Activated CD4-positive, alpha-beta T cell treated with anti-CD3 and anti-CD28 coated beads, Interleukin-2, amount 50 U/mL, for 16 hours (primary cell): ENCODE measurements at regions not wholly inside any gene's neighbourhood (a gene's known extent, or its start where the extent isn't known, plus 50 kb on each side); places are given as distances from the start of the nearest gene placed in this dataset.
A peak's percentile ranks its signal among the peaks of the same experiment; 100 is the strongest.

Experiments used
- DNase-seq: peaks from one replicate; pipeline ENCODE4 v3.0.0-alpha.2; 2020

DNA sequence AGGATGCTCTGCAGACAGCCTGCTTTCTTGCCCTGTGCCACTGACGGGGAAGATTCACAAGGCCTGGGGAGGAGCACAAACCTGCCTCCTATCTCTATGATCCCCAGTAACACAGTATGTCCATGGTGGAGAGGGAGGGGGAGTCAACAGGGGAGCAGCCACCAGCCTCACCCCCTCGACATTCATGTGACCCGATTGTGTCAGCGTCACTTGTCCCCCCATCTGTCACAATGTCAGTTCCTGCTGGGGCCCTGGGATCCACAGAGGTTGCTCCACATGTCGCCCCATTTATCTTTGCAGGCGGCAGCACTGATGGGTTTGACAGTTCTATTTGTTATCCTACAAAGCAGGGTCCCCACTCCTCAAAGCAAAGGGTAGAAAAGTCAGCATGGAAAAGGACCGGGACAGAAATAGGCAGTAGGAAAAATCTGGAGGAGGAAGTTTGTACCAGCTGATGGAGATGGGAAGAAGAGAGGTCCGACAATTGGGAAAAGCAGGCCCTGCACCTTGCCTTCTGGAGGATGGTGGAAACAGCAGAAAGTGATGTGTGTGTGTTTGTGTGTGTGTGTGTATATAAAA, 130.9 kb downstream of the SEC16B start:
- DNase-seq: no peak

DNA sequence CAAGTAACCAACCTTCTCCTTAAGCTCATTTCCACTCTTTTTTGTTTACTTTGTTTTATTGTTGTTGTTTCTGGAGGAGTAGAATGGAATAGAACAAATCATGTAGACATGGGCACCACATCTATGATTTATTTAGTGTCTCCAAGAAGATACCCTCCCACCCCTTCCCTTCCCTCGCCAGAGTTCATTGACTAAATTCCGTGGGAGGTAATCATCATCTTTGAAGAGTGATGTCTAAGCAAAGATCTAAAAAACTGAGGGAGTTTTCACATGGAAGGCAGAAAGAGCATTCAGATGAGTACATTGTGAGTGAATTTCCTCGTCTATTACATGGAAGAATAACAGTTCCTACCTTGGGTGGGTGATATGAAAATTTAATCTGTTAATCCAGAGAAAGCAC, 136.2 kb downstream of the SEC16B start:
- DNase-seq: no peak

DNA sequence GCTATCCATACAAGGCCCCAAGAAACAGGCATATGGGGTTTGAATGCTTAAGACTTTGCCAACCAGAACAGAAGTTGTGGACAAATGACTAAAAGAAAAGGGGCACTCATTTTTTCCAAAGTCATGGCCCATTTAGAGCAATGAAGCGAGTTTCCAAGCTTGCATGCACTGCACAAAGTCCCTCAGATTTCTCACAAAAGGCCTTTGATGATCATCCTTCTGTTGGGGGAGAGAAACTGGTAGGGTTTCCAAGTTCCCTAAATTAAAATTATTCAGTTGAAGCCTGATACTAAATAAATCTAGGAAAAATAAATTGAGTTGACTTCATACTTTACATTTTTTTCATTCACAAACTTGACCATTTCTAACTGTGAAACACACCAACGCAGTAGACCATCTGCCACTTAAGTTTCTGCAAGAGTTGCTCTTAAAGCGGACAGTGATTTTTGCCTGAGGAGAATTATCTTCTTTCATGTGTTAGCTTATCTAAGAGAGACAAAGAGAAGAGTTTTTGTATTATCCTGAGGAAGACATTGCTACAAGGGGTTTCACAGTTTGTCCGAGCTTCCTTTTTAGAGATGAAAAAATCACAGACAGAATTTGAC, 139.2 kb downstream of the SEC16B start:
- no peak for DNase-seq

DNA sequence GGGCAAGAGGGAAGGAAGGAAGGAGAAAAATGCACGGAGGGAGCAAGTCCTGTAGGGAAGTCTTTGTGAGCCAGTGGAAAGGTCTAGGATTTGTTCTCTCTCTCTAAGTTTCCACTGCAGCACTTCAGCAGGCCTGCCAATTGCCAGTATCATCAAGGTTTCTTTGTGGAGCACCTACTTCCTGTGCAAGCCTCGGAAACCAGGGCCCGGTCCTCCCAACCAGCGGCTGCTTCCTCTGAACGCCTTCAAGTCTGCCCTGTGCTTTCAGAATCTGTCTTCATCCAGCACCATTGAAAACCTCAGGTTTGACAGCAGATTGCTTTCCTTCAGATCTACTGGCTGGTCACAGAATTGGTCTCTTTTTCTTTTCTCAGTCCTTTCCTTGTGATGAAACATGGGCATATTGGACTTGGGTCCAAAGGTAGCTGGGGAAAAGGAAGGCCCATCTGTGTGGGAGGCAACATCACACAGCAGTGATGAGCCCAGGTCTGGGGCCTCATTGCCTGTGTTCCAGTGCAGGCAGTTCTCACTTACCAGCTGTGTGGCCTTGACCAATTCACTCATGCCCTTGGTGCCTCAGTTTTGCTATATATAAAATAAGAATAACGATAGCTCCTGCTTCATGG, 144.5 kb downstream of the SEC16B start:
- no peak for DNase-seq

DNA sequence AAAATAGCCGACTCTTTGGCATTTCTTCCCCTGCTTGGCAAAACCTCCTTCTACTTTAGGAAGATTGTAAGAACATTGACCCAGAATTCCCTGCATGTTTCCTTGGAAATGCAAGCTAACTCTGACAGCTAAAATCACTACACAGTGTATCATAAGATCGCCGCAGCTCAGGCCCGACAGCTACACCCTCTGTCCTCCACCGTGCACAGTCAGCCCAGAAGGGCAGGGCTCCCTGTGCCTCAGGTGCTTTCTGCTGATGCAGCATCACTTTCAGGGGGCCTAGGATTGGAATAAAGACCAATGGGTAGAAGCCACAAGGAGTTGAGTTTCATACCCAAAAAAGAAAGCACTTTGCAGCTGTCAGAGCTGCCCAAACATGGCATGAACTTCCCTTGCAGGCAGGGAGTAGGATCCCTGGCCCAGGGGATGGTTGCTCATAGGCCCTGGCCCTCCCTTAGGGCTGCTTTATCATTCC, 145.3 kb downstream of the SEC16B start:
- no peak for DNase-seq

DNA sequence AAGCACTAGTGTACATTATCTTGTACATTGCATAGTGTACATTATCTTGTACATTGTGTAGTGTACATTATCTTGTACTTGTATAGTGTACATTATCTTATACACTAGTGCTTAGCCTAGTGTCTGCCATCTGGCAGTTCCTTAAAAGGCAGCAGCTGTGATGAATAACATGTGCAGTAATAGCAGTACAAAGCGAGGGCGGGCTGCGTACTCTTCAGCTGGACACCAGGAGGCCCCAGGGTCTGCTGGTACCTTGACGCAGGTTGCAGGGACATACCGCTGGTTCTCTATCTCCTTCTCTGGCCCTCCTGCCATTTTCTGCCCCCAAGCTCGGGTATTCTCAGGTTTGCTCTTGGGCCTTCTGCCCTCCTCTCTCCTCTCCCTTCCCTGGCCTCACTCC, 149.6 kb downstream of the SEC16B start:
- DNase-seq: no peak

DNA sequence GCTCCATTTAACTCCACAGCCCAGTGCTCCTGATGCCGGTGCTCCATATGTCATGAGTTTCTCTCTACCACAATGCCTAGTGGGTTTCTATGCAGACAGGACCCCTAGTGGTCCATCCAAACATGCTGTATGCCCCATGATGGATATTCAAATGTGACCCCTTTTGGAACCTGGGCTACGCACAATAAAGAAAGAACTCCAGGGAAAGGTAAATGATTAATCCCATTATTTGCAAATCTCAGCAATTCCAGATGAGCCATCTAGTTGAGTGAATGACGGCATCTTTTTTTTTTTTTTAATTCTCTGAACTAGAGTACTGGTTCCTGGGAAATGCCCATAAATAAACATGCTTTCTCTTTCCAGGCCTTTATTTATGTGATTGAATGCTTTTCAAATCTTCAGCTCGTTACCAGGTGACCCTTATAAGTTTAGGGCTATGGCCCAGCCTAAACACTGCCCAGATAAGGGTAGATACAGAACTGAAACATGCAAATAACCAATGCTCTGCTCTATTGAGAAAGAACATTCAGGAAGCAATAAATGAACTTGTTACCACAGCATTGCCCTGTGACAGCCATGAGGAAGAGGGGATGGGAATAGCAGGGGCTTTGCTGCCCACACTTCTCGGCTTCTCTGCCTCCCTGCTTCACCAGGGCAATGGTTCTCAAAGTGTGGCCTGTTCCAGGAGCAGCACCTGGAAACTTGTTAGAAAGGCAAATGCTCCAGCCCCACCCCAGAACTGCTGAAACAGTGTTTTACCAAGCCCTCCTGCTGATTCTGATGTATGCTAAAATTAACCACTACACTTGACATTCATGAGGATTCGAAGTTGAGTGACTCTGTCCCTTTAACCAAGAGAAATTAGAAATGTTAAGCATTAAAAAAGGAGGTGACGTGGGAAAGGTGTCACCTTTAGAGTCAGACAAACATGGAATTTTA, 151.7 kb downstream of the SEC16B start:
- DNase-seq: no peak

DNA sequence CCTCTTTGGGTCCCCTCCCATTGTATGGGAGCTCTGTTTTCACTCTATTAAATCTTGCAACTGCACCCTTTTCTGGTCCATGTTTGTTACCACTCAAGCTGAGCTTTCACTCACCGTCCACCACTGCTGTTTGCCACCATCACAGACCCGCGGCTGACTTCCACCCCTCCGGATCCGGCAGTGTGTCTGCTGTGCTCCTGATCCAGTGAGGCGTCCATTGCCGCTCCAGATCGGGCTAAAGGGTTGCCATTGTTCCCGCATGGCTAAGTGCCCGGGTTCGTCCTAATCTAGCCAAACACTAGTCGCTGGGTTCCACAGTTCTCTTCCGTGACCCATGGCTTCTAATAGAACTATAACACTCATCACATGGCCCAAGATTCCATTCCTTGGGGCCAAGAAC, 157.2 kb downstream of the SEC16B start:
- no peak for DNase-seq

DNA sequence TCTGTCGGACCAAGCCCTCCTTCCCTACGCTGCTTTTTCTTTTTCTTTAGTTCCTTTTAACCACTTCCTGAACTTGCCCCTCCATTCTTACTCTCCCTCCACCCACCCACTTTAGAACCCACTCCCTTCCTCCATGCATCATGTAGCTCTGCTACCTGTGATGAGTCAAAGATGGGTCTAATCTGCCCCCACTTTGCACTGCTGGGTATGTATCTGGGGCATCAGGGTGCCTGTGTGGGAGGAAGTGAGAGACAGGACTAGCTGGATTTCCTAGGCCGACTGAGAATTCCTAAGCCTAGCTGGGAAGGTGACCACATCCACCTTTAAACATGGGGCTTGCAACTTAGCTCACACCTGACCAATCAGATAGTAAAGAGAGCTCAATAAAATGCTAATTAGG, 157.7 kb downstream of the SEC16B start:
- DNase-seq: no peak

DNA sequence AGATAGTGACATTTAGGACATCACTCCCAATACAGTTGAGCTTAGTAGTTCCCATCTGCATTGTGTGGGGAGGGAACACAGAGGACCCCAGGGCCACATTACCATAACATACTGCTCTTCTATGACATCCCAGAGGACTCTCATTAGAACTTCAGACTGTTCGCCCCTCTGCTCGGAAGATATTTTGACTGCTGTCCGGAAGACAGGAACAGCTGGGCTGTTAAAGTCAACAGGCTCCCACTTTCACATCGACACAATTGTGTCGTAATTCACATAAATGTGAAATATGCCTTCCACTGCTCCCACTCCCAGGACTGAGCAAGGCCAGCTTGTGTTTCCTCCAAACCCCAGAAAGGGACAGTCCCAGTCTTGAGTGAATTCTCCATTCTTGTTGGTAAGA, 158.4 kb downstream of the SEC16B start:
- DNase-seq: no peak

DNA sequence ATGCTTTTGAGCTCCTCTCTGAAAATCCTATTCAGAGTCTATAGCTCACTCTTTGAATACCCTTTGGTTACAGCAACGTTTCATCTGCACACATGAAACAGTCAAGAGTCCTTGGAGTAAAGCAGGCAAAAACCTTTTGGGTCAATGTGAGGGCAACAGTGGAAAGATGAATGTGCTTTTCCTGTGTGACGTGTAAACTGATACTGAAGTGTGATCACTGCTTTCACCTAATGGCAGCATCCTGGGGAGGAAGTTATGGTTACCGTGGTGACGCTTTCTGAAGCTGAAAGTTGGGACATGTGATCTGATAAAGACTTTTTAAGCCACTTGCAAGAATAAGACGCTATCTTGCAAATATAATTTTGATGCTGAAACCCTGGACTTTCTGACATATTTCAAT, 160.0 kb downstream of the SEC16B start:
- peak; percentile 8 for DNase-seq

DNA sequence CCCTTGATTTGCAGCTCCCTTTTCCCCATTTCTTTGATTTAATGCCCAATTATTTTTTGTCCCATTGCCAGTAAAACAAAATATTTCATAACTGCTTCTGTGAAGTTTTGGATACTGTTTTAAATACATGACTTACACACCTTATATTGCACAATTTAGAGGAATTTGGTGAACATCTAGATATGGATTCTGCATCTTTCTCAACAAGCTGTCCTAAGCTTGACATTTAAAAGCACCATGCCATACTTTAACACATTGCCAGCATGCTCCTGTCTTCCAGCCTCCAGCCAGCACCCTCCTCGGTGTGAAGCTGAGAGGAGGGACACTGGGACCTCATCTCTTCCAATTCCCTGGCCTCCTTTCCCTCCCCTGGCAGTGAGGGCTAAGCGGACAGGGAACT, 167.6 kb downstream of the SEC16B start:
- DNase-seq: no peak

DNA sequence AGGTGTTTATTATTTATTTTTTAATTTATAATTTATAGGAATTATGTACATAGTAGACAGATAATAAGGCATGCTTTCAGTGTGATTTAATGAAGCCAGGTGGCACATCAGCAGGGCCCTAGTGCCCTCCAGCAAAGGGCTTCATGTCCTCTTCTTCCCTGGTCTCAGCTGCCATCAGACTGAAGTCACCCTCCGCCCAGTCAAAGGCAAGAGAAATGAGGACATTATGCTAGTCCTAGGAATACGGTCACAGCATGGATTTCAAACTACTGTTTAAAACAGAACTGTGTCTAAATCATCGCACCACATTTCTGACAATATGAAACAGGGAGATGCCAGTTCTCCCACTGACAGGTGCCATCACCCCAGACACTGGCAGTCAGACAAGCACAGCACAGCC, 168.1 kb downstream of the SEC16B start:
- DNase-seq: no peak

DNA sequence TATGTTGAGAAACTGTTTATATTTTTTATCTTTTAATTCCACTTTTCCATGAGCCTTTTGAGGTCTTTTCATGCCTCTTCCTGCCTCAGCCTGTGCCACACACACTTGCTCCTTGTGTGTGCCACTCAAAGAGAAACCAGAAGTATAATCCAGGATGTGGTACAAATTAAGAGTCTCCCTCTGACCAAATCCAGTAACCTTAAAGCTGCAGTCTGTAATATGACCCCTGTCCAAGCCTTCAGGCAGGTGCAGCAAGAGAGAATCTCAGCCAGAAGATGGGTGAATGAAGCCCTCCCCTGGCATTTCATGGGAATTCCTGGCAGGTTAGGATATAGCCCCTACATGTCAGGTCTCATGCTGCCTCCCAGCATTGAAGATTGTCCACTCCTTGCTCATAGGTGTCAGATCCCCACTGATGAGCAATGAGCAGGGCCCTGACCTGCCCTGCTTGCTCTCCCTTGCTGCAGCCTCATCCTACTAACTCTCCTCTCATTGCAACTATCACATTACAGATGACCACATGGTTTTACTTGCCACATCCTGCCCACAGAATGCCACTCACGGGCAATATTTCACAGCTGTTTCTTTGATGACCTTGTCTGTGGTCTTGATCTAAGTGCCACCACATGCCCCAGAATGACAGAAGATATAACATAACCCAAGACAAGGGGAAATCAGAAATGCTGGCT, 169.3 kb downstream of the SEC16B start:
- no peak for DNase-seq

DNA sequence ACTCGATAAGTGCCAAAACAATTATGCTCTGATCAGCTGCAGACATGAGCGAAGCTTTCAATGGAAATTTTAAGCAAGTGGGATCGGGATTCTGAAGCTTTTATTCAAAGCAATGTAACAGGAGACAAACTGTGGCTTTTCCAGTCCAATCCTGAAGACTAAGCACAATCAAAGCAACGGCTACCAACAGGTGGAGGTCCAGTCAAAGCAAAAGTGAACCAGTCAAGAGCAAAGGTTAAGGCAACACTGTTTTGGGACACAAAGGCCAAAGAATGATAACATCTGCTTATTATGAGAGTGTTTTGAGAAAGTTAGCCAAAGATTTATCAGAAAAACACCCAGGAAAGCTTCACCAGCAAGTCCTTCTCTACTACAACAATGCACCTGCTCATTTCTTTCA, 170.1 kb downstream of the SEC16B start:
- no peak for DNase-seq

DNA sequence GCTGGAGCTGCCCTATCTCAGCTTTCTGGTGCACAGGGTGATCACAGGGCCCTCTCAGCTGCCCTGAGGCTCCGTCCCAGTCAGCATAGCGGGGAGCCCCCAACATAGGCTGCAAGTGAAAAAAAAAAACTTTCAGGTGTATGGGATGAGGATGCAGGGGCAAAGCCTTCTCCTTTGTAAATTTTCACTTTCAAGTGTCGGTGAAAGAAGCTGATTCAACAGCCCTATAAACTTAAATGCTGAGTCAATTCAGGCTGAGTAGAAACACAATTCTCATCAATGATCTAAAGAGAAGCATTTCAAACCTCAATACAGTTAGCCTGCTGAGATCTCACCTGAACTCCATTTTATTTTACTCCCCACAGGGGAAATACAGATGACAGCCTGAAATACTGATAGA, 171.2 kb downstream of the SEC16B start:
- no peak for DNase-seq

DNA sequence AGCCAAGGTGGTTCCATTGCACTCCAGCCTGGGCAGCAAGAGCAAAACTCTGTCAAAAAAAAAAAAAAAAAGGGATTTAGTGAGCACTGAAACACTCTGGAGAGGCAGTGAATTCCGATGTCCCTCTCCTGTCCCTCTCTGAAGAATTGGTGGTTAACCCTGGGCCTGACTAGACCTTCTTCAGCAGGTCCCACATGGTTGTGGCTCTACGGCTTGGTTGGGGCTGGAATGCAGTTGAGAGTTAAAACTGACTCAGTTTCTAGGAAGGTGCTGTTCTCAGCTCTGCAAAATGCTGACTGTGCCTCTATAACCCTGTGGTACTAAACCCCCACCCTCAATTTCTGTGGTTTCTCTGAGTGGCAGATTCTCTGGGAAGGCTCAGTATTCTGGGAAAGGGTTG, 173.3 kb downstream of the SEC16B start:
- DNase-seq: no peak

DNA sequence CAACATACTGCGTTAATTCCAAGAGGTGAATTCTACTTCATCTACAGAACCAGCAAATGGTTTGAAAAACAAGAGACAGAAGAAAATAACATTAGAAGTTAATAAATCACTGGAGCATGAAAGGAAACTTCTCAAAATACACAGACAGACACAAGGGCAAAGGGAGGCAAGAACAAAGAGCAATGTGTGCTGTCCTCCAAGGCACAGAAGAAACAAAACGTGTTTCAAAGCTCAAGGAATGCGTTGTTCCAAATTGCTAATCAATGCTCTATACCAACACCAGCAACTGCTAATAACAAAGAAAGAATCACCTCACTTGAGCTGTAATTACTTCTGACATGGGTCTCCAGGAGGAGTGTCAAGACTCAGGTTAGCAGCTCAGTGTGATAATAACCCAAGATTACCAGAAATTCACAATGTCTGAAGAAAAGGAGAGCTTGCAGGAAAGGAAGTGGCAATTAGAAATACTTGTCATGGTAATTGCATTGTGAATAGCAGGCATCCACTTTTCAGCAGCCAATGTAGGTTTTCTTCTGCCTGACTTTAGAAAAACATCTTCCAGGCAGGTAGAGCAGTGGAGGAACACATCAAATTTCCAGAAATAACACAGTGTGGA, 175.4 kb downstream of the SEC16B start:
- no peak for DNase-seq

DNA sequence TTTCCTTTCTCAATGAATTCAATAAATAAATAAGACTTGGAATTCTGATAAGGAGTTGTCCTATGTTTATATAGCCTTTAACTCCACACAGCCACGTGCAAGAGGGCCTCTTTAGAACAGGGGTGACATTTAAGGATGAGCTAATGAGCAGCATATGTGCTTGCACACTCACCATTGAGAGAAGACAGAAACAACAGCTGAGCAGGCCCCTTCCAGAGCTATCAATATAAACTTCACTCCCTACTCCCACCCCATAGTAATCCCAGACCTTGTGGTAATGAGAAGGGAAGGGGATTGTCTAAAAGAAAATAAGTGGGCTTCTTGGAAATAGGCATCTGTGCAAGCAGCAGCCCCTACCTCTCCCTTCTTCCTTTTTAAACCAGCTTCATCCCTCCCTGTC, 176.0 kb downstream of the SEC16B start:
- DNase-seq: no peak

DNA sequence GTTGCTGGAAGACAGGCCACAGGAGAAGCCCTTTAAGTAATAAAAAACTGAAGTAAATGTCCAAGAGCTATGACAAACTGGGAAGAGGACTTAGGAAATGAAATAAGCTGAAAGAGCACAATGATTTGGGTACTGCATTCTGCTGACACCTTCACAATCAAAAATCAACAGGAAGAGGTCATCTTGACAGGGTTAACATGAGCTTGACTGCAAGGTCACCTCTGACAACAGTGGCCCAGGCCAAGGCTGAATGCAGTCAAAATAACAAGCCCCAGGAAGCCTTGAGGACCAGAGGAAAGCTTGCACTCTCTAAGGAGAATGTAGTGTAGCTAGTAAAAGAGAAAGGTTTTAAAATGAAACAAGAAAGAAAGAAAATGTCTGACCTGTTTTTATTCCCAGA, 179.3 kb downstream of the SEC16B start:
- no peak for DNase-seq

DNA sequence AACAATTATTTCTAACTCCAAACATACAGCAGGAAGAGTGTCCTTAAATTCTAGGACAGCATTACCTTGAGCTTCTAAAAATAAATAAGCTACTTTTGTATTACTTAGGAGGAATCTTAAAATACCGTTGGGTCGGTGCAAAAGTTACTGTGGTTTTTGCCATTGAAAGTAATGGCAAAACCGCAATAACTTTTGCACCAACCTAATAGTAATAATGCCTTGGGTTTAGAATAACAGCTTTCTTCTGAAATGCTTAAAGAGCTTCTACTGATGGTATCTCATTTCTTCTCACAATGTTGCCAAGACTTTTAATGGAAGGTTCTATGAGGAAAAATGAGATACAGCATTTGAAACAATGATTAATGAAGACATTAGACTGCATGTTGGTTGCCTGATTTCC, 179.9 kb downstream of the SEC16B start:
- no peak for DNase-seq

DNA sequence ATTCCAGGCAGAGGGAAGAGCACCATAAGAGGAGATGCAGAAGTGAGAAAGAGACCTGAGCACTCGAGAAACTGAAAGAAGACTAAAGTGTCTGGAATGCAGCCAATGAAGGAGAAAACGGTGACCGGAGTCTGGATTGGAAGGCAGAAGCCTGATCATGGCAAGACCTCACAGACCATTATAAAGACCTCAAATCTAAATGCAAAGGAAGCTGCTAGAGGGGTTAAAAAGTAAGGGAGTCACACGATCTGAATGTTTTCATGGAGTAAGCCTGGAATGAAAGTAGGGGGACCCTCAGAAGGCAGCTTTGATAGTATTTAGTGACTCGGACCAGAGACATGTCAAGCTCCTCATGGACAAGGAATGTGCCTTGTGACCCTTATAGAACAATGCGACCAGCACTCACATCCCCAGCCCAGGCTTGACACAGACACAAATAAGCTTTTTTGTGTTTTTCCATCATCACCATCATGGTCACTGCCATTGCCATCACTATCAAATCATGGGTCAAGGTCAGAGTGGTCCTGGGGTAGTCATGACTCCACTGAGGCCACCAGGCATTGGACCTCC, 183.6 kb downstream of the SEC16B start:
- no peak for DNase-seq
